MM.1S (cell line): ENCODE measurements at regions not wholly inside any gene's neighbourhood (a gene's known extent, or its start where the extent isn't known, plus 50 kb on each side); places are given as distances from the start of the nearest gene placed in this dataset.

ENCODE experiments used
- EZH2 ChIP-seq: fragments of 300-600 bp; sonication (generic); optimal IDR thresholded peaks from 2 replicates; pipeline ENCODE3; 2017; ENCODE audit warnings: low read depth, mild to moderate bottlenecking, antibody characterized with exemption, low read length, mixed read lengths
- EZH2phosphoT487 ChIP-seq: fragments of 300-600 bp; sonication (generic); IDR thresholded peaks from 2 replicates; pipeline ENCODE4 v1.6.1; 2018; ENCODE audit warnings: antibody characterized with exemption, low read length
- TF ChIP-seq, protein P1 (sequence below): fragments of 300-600 bp; sonication (generic); IDR thresholded peaks from 2 replicates; pipeline ENCODE4 v1.5.1; 2016; ENCODE audit warnings: antibody characterized with exemption, low read length, mixed read lengths

DNA sequence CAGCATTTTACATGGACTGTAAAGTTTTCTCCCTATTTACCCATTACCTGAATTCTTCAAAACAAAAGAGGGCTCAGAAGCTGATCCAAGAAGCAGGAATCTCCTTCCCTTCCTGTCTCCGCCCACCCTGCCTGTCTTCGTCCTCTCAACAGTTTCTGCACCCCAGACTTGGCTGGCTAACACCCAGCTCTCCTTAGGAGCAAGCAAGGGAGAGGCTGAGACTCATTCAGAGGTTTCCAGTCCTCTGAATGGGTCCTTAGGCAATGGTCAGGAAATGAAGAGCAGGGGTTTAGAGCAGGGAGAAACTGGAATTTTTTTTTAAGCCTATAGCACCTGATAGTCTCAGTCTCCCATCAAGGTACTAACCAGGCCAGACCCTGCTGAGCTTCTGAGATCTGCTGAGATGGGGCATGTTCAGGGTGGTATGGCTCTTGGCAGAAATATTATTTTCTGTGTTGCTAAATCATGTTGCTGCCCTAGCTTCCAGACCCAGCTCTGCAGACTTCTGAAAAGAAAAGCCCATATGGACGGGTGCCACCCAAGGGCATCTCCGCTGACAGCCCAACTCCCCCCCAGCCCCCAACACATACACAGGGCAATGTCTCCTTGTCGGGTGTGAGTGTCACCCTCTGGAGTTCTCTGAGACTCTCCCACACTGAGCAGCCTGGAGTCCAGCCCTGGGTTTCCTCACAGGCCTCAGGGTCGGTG is 74.6 kb upstream of the CD93 start:
- TF ChIP-seq, protein P1, sequence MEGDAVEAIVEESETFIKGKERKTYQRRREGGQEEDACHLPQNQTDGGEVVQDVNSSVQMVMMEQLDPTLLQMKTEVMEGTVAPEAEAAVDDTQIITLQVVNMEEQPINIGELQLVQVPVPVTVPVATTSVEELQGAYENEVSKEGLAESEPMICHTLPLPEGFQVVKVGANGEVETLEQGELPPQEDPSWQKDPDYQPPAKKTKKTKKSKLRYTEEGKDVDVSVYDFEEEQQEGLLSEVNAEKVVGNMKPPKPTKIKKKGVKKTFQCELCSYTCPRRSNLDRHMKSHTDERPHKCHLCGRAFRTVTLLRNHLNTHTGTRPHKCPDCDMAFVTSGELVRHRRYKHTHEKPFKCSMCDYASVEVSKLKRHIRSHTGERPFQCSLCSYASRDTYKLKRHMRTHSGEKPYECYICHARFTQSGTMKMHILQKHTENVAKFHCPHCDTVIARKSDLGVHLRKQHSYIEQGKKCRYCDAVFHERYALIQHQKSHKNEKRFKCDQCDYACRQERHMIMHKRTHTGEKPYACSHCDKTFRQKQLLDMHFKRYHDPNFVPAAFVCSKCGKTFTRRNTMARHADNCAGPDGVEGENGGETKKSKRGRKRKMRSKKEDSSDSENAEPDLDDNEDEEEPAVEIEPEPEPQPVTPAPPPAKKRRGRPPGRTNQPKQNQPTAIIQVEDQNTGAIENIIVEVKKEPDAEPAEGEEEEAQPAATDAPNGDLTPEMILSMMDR: no peak
- TF ChIP-seq EZH2: no peak
- TF ChIP-seq EZH2phosphoT487: no peak
